ENCODE measurements at regions not wholly inside any gene's neighbourhood (a gene's known extent, or its start where the extent isn't known, plus 50 kb on each side); places are given as distances from the start of the nearest gene placed in this dataset.
A peak's percentile ranks its signal among the peaks of the same experiment; 100 is the strongest.

DNA sequence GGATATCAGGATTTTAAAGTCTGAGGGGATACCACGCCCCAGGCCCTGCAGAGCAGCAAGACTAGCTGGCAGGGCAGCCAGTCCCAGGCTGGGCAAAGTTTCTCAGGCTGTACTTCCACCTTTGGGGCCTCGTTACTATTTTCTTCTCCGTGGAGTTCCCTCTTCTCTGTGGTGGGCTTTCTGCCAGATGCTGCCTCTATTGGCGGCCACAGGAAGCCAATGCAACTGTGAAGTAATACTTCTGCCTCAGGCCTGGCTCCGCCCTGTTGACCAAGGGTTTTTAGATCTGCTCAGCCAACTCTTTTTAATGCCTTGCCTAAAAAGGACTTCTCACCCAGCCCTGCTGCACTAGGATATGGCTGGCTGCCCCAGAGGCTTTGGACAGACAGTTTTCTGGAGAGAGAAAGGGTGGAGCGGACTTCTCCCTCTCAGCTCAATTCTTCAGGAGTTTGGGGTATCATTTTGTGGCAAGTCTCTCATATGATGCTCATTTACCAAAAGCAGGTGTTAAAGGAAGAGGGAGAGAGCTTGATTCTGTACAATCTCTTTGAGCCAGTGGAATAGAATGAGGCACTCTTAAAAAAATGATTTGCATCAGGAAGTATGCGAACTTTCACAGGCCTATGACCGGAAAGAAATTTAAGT lies 67.4 kb downstream of the HHEX start:
- peak; percentile 64 for DNase-seq
- H2BK12ac ChIP-seq (ENCODE audit: low read length in 2 of 2) = peak overlapping the region; percentile 63 to 82
- peak overlapping the region; percentile 52 to 77 for H3K18ac ChIP-seq (ENCODE audit: low read depth in 1 of 2, low read length in 2 of 2)
- H3K4ac ChIP-seq (ENCODE audit: low read depth in 1 of 2, low read length in 2 of 2) = peak overlapping the region in 1 of 2 experiments; percentile 15
- no peak overlapping the region for H3K4me3 ChIP-seq (ENCODE audit: insufficient read depth in 1 of 2, low read depth in 1 of 2, low read length in 2 of 2)
- no peak overlapping the region for H3K23ac ChIP-seq (ENCODE audit: low read length in 2 of 2)
- no peaks in the 10 kb centered on the region for H3K9me3 ChIP-seq (ENCODE audit: control insufficient read depth, low read length)
- WGBS = 64% methylated on average over 7 of the region's 8 CpGs
- H2AFZ ChIP-seq (ENCODE audit: low read depth, low read length) = peak overlapping the region; percentile 1
- peak overlapping the region; percentile 61 for H4K8ac ChIP-seq (ENCODE audit: low read length)
- H3K79me1 ChIP-seq (replicated peaks; ENCODE audit: low read length, poor library complexity, severe bottlenecking) = no peaks in the 10 kb centered on the region
- H3K14ac ChIP-seq (ENCODE audit: low read length in 2 of 2) = no peak overlapping the region
- no peak overlapping the region for H3K27ac ChIP-seq (ENCODE audit: low read length, poor library complexity, severe bottlenecking)
- H2BK5ac ChIP-seq (ENCODE audit: low read depth, low read length, poor library complexity, severe bottlenecking) = no peak overlapping the region
- no peaks in the 10 kb centered on the region for H3K27me3 ChIP-seq (ENCODE audit: control insufficient read depth in 1 of 2, insufficient read depth in 1 of 2, low read length in 2 of 2)
- H2AK5ac ChIP-seq (ENCODE audit: low read length, severe bottlenecking) = no peak overlapping the region
- H2BK120ac ChIP-seq (ENCODE audit: low read depth, low read length) = no peak overlapping the region
- no peaks in the 10 kb centered on the region for H3K4me1 ChIP-seq (ENCODE audit: control insufficient read depth, insufficient read depth, low read depth, low read length)
- H3K9ac ChIP-seq (ENCODE audit: low read length) = no peak overlapping the region
- H3K36me3 ChIP-seq (ENCODE audit: control insufficient read depth in 1 of 2, insufficient read depth in 2 of 2, low read depth in 1 of 2, low read length in 2 of 2) = no peaks in the 10 kb centered on the region
- peak overlapping the region; percentile 11 for H4K91ac ChIP-seq (ENCODE audit: low read length)
- no peak overlapping the region for H3K4me2 ChIP-seq (ENCODE audit: low read length, poor library complexity, severe bottlenecking)
- peak overlapping the region; percentile 40 for H2BK15ac ChIP-seq (ENCODE audit: low read depth, poor library complexity, severe bottlenecking)

DNA sequence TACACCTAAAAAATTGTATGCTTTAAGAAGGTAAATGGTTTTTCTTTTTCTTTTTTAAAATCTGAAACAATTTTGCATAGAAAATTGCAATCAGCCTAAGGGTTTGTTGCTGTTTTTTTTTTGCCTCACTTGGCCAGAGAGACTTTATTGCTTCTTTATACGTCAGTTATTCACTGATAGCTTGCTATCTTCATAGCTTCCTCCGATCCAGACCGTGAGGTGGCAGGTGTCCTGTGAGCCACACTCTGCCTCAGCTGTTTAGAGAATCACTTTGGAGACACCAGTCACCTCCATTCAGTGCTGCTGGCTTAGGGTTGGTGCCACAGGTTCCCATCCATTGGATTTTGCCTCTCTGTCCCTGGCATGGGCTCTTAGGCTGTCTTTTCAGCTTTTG lies 68.0 kb downstream of the HHEX start:
- H3K27ac ChIP-seq (ENCODE audit: low read length, poor library complexity, severe bottlenecking) = no peak overlapping the region
- H3K23ac ChIP-seq (ENCODE audit: low read length in 2 of 2) = no peak overlapping the region
- H2AFZ ChIP-seq (ENCODE audit: low read depth, low read length) = no peak overlapping the region
- H3K4ac ChIP-seq (ENCODE audit: low read depth in 1 of 2, low read length in 2 of 2) = no peak overlapping the region
- DNase-seq = no peak
- H3K4me2 ChIP-seq (ENCODE audit: low read length, poor library complexity, severe bottlenecking) = no peak overlapping the region
- H3K27me3 ChIP-seq (ENCODE audit: control insufficient read depth in 1 of 2, insufficient read depth in 1 of 2, low read length in 2 of 2) = no peaks in the 10 kb centered on the region
- peak overlapping the region in 1 of 2 experiments; percentile 80 for H2BK12ac ChIP-seq (ENCODE audit: low read length in 2 of 2)
- H3K4me3 ChIP-seq (ENCODE audit: insufficient read depth in 1 of 2, low read depth in 1 of 2, low read length in 2 of 2) = no peak overlapping the region
- H3K79me1 ChIP-seq (replicated peaks; ENCODE audit: low read length, poor library complexity, severe bottlenecking) = no peaks in the 10 kb centered on the region
- H3K14ac ChIP-seq (ENCODE audit: low read length in 2 of 2) = no peak overlapping the region
- no peak overlapping the region for H3K9ac ChIP-seq (ENCODE audit: low read length)
- H2BK120ac ChIP-seq (ENCODE audit: low read depth, low read length) = no peak overlapping the region
- no peak overlapping the region for H4K91ac ChIP-seq (ENCODE audit: low read length)
- H3K18ac ChIP-seq (ENCODE audit: low read depth in 1 of 2, low read length in 2 of 2) = peak overlapping the region in 1 of 2 experiments; percentile 28
- no peaks in the 10 kb centered on the region for H3K9me3 ChIP-seq (ENCODE audit: control insufficient read depth, low read length)
- WGBS = 98% methylated on average over 3 of the region's 3 CpGs
- no peak overlapping the region for H4K8ac ChIP-seq (ENCODE audit: low read length)
- no peak overlapping the region for H2AK5ac ChIP-seq (ENCODE audit: low read length, severe bottlenecking)
- H2BK5ac ChIP-seq (ENCODE audit: low read depth, low read length, poor library complexity, severe bottlenecking) = no peak overlapping the region
- H2BK15ac ChIP-seq (ENCODE audit: low read depth, poor library complexity, severe bottlenecking) = no peak overlapping the region
- no peaks in the 10 kb centered on the region for H3K4me1 ChIP-seq (ENCODE audit: control insufficient read depth, insufficient read depth, low read depth, low read length)
- no peaks in the 10 kb centered on the region for H3K36me3 ChIP-seq (ENCODE audit: control insufficient read depth in 1 of 2, insufficient read depth in 2 of 2, low read depth in 1 of 2, low read length in 2 of 2)

GRCh38 chr10:92758594-92758993 lies 68.8 kb downstream of the HHEX start:
- no peak overlapping the region for H3K27ac ChIP-seq (ENCODE audit: low read length, poor library complexity, severe bottlenecking)
- H4K91ac ChIP-seq (ENCODE audit: low read length) = no peak overlapping the region
- no peak overlapping the region for H4K8ac ChIP-seq (ENCODE audit: low read length)
- no peak overlapping the region for H2AK5ac ChIP-seq (ENCODE audit: low read length, severe bottlenecking)
- H3K79me1 ChIP-seq (replicated peaks; ENCODE audit: low read length, poor library complexity, severe bottlenecking) = no peaks in the 10 kb centered on the region
- no peak overlapping the region for H2BK12ac ChIP-seq (ENCODE audit: low read length in 2 of 2)
- no peak for DNase-seq
- no peak overlapping the region for H3K4ac ChIP-seq (ENCODE audit: low read depth in 1 of 2, low read length in 2 of 2)
- H2BK15ac ChIP-seq (ENCODE audit: low read depth, poor library complexity, severe bottlenecking) = no peak overlapping the region
- no peak overlapping the region for H3K14ac ChIP-seq (ENCODE audit: low read length in 2 of 2)
- H3K4me2 ChIP-seq (ENCODE audit: low read length, poor library complexity, severe bottlenecking) = no peak overlapping the region
- no peaks in the 10 kb centered on the region for H3K4me1 ChIP-seq (ENCODE audit: control insufficient read depth, insufficient read depth, low read depth, low read length)
- no peak overlapping the region for H3K4me3 ChIP-seq (ENCODE audit: insufficient read depth in 1 of 2, low read depth in 1 of 2, low read length in 2 of 2)
- H2BK120ac ChIP-seq (ENCODE audit: low read depth, low read length) = no peak overlapping the region
- WGBS = no CpG with 5 or more reads among the region's 1 CpG
- H3K36me3 ChIP-seq (ENCODE audit: control insufficient read depth in 1 of 2, insufficient read depth in 2 of 2, low read depth in 1 of 2, low read length in 2 of 2) = no peaks in the 10 kb centered on the region
- no peak overlapping the region for H3K18ac ChIP-seq (ENCODE audit: low read depth in 1 of 2, low read length in 2 of 2)
- no peaks in the 10 kb centered on the region for H3K9me3 ChIP-seq (ENCODE audit: control insufficient read depth, low read length)
- no peaks in the 10 kb centered on the region for H3K27me3 ChIP-seq (ENCODE audit: control insufficient read depth in 1 of 2, insufficient read depth in 1 of 2, low read length in 2 of 2)
- no peak overlapping the region for H3K9ac ChIP-seq (ENCODE audit: low read length)
- H2BK5ac ChIP-seq (ENCODE audit: low read depth, low read length, poor library complexity, severe bottlenecking) = no peak overlapping the region
- H2AFZ ChIP-seq (ENCODE audit: low read depth, low read length) = no peak overlapping the region
- no peak overlapping the region for H3K23ac ChIP-seq (ENCODE audit: low read length in 2 of 2)

- Histone ChIP-seq H3K9ac (ENCODE audit: low read length) (peak overlapping the region; percentile 66), H3K18ac (ENCODE audit: low read depth in 1 of 2, low read length in 2 of 2) (peak overlapping the region; percentile 67 to 83), H3K36me3 (ENCODE audit: control insufficient read depth in 1 of 2, insufficient read depth in 2 of 2, low read depth in 1 of 2, low read length in 2 of 2) (no peaks in the 10 kb centered on the region), H3K4ac (ENCODE audit: low read depth in 1 of 2, low read length in 2 of 2) (no peak overlapping the region), H4K91ac (ENCODE audit: low read length) (no peak overlapping the region), H2AFZ (ENCODE audit: low read depth, low read length) (peak overlapping the region; percentile 51), H2BK12ac (ENCODE audit: low read length in 2 of 2) (peak overlapping the region; percentile 22 to 89), H3K27ac (ENCODE audit: low read length, poor library complexity, severe bottlenecking) (no peak overlapping the region), H3K9me3 (ENCODE audit: control insufficient read depth, low read length) (no peaks in the 10 kb centered on the region), H3K4me1 (ENCODE audit: control insufficient read depth, insufficient read depth, low read depth, low read length) (no peaks in the 10 kb centered on the region), H2AK5ac (ENCODE audit: low read length, severe bottlenecking) (no peak overlapping the region), H3K27me3 (ENCODE audit: control insufficient read depth in 1 of 2, insufficient read depth in 1 of 2, low read length in 2 of 2) (no peaks in the 10 kb centered on the region), H2BK5ac (ENCODE audit: low read depth, low read length, poor library complexity, severe bottlenecking) (no peak overlapping the region), H3K4me2 (ENCODE audit: low read length, poor library complexity, severe bottlenecking) (no peak overlapping the region), H3K4me3 (ENCODE audit: insufficient read depth in 1 of 2, low read depth in 1 of 2, low read length in 2 of 2) (no peak overlapping the region), H4K8ac (ENCODE audit: low read length) (no peak overlapping the region), H3K23ac (ENCODE audit: low read length in 2 of 2) (no peak overlapping the region), H2BK120ac (ENCODE audit: low read depth, low read length) (no peak overlapping the region), H3K14ac (ENCODE audit: low read length in 2 of 2) (no peak overlapping the region), H2BK15ac (ENCODE audit: low read depth, poor library complexity, severe bottlenecking) (no peak overlapping the region), H3K79me1 (replicated peaks; ENCODE audit: low read length, poor library complexity, severe bottlenecking) (no peaks in the 10 kb centered on the region)
- peak; percentile 76 for DNase-seq
- WGBS = 0% methylated on average over 1 of the region's 1 CpG
These were observed 70.9 kb downstream of the HHEX start for GRCh38 chr10:92760609-92761008.

Data from mesenchymal stem cell (in vitro differentiated cells and primary cell).